ENCODE measurements at regions not wholly inside any gene's neighbourhood (a gene's known extent, or its start where the extent isn't known, plus 50 kb on each side); places are given as distances from the start of the nearest gene placed in this dataset.

DNA sequence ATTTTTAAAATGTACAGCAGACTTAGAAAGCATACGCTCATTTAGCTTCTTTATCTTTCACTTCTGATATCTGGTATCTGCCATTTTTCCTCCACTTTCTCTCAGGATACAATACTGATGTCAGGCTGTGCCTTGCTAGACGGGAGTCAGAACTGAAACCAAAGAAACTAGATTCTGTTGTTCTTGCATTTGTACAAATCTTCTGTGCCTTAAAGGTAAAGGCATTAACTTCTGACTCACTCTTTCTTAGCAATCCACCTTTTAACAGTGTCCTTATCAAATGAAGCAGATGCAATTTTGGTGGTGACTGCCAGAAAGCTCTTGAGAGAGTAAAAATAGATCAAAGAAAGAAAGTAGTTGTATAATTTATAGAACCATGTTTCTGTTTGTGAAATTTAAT, 370.4 kb downstream of the PCDH20 start:
- TF ChIP-seq, protein P1, sequence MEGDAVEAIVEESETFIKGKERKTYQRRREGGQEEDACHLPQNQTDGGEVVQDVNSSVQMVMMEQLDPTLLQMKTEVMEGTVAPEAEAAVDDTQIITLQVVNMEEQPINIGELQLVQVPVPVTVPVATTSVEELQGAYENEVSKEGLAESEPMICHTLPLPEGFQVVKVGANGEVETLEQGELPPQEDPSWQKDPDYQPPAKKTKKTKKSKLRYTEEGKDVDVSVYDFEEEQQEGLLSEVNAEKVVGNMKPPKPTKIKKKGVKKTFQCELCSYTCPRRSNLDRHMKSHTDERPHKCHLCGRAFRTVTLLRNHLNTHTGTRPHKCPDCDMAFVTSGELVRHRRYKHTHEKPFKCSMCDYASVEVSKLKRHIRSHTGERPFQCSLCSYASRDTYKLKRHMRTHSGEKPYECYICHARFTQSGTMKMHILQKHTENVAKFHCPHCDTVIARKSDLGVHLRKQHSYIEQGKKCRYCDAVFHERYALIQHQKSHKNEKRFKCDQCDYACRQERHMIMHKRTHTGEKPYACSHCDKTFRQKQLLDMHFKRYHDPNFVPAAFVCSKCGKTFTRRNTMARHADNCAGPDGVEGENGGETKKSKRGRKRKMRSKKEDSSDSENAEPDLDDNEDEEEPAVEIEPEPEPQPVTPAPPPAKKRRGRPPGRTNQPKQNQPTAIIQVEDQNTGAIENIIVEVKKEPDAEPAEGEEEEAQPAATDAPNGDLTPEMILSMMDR (optimal IDR thresholded peaks at IDR 0.05 in 1 of 3, IDR thresholded peaks at IDR 0.05 in 1 of 3, conservative IDR thresholded peaks at IDR 0.05 in 1 of 3; ENCODE audit: extremely low read depth in 1 of 3, insufficient read depth in 2 of 3, low read length in 3 of 3), result no peak
- no peak for TF ChIP-seq EZH2 (IDR thresholded peaks at IDR 0.05; ENCODE audit: low read length)
